ENCODE measurements at regions not wholly inside any gene's neighbourhood (a gene's known extent, or its start where the extent isn't known, plus 50 kb on each side); places are given as distances from the start of the nearest gene placed in this dataset.

DNA sequence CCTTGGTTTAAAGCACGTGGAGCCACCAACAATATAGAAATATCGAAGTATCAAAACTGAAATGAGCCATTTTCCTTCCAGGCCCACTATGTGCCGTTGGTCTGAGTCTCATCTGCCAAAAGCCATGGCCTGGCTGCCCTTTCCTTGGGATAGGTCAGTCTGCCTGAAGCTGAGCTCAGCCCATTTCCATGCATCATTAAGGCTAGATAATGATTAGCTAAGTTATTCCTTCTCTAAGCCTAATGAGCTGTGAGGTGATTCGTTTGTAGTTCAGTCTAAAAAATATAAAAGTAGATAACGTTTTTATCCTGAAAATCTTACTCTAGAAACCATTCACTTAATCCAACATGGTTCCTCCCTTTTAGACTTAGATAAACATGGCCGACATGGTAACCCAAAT, 936.2 kb upstream of the LCORL start:
- no peaks in the 10 kb centered on the region for H3K36me3 ChIP-seq
- DNase-seq, result no peak
- no peaks in the 10 kb centered on the region for H3K9me3 ChIP-seq
- no peak overlapping the region for H3K27ac ChIP-seq
- WGBS, 2 donors, result 37 to 45% methylated on average over 6 of the region's 6 CpGs
- intact Hi-C loops (cut with DNase I), result no loop called here
- H3K4me3 ChIP-seq, result no peak overlapping the region
- TF ChIP-seq, protein P1, sequence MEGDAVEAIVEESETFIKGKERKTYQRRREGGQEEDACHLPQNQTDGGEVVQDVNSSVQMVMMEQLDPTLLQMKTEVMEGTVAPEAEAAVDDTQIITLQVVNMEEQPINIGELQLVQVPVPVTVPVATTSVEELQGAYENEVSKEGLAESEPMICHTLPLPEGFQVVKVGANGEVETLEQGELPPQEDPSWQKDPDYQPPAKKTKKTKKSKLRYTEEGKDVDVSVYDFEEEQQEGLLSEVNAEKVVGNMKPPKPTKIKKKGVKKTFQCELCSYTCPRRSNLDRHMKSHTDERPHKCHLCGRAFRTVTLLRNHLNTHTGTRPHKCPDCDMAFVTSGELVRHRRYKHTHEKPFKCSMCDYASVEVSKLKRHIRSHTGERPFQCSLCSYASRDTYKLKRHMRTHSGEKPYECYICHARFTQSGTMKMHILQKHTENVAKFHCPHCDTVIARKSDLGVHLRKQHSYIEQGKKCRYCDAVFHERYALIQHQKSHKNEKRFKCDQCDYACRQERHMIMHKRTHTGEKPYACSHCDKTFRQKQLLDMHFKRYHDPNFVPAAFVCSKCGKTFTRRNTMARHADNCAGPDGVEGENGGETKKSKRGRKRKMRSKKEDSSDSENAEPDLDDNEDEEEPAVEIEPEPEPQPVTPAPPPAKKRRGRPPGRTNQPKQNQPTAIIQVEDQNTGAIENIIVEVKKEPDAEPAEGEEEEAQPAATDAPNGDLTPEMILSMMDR (IDR thresholded peaks at IDR 0.05), result no peak
- no peak for TF ChIP-seq POLR2A (IDR thresholded peaks at IDR 0.05)
- H3K4me1 ChIP-seq, result no peaks in the 10 kb centered on the region
- H3K27me3 ChIP-seq, result no peaks in the 10 kb centered on the region

DNA sequence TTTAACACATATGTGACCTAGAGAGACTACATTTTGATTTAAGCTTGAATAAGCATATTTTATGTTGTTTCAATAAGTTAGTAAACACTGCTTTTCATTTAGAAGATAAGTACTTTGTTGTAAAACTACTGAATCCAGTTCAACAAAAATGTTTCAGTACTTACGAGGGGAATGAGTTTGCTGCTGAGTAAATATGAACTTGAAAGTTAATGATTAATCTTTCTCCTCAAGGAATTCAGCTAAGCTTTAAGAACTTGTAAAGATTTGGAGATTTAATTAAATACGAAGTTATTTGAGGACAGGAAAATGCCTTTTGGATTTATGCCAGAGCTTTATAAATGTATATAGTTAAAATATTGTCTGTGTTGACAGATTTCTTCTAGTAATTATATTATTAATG, 933.0 kb upstream of the LCORL start:
- H3K4me1 ChIP-seq, result no peaks in the 10 kb centered on the region
- TF ChIP-seq, protein P1 (IDR thresholded peaks at IDR 0.05), result no peak
- TF ChIP-seq POLR2A (IDR thresholded peaks at IDR 0.05), result no peak
- 22 to 36% methylated on average over 2 of the region's 2 CpGs for WGBS, 2 donors
- intact Hi-C loops (cut with DNase I), result no loop called here
- H3K9me3 ChIP-seq, result no peaks in the 10 kb centered on the region
- H3K4me3 ChIP-seq, result no peak overlapping the region
- no peaks in the 10 kb centered on the region for H3K27me3 ChIP-seq
- H3K27ac ChIP-seq, result no peak overlapping the region
- no peak for DNase-seq
- H3K36me3 ChIP-seq, result no peaks in the 10 kb centered on the region

DNA sequence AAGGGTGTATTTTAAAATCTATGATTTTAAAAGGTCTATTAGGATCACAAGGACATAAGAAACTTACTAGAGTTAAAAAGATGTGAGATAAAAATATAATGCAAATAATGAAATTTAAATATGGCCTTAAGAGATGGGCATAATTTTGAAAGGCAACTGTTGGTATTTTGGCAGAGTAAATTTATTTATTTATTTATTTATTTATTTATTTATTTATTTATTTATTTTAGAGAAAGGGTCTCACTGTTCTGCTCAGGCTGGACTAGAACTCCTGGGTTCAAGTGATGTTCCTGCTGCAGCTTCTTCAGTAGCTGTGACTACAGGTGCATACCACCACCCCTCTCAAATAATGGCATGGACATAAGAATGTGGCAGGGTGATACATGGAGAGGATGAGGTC, 932.1 kb upstream of the LCORL start:
- no peak overlapping the region for H3K4me3 ChIP-seq
- H3K9me3 ChIP-seq, result no peaks in the 10 kb centered on the region
- no peak for TF ChIP-seq POLR2A (IDR thresholded peaks at IDR 0.05)
- TF ChIP-seq, protein P1 (IDR thresholded peaks at IDR 0.05), result no peak
- no peaks in the 10 kb centered on the region for H3K27me3 ChIP-seq
- no peaks in the 10 kb centered on the region for H3K4me1 ChIP-seq
- intact Hi-C loops (cut with DNase I), result no loop called here
- DNase-seq, result no peak
- H3K27ac ChIP-seq, result no peak overlapping the region
- H3K36me3 ChIP-seq, result no peaks in the 10 kb centered on the region

DNA sequence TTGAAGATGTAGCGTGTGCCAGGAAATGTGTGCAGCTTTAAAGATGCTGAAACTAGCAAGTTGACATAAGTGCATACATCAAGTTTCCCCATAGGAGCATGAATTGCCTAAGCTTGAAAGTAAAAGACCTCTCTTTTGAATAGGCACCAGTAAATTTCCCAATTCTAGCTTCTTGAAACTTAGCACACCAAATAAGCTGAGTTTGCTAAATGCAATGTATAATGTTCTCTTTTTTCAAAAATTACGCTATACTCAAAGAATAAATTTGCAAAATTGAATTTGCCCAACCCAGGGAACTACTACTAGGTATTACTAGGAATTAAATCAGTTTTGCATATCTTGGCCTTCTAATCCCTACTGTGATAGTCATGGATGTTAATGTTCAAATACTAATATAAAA, 923.9 kb upstream of the LCORL start:
- no peak overlapping the region for H3K4me3 ChIP-seq
- TF ChIP-seq POLR2A (IDR thresholded peaks at IDR 0.05), result no peak
- TF ChIP-seq, protein P1 (IDR thresholded peaks at IDR 0.05), result no peak
- H3K27me3 ChIP-seq, result no peaks in the 10 kb centered on the region
- WGBS, 2 donors, result 60 to 80% methylated on average over 2 of the region's 2 CpGs
- no peak overlapping the region for H3K27ac ChIP-seq
- intact Hi-C loops (cut with DNase I), result no loop called here
- H3K9me3 ChIP-seq, result no peaks in the 10 kb centered on the region
- DNase-seq, result no peak
- H3K4me1 ChIP-seq, result no peaks in the 10 kb centered on the region
- no peaks in the 10 kb centered on the region for H3K36me3 ChIP-seq

DNA sequence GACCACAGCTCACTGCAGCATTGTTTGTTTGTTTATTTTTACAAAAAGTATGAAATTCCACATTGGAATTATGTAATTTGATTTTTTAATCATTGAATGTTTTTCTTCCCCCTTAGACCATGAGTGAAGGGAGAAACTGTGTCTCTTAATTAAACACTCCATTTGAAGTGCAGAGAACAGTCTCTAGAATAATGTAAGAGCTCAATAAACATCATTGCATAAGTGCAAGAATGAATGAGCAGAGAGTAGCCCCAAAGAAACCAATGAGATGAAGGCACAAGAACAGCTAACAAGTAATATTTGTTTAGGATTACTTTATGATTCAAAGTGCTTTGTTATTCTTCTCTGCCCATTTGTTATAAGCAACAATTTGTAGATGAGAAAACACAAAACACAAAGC, 921.3 kb upstream of the LCORL start:
- TF ChIP-seq, protein P1 (IDR thresholded peaks at IDR 0.05), result no peak
- TF ChIP-seq POLR2A (IDR thresholded peaks at IDR 0.05), result no peak
- Histone ChIP-seq H3K4me1 (no peaks in the 10 kb centered on the region), H3K4me3 (no peak overlapping the region), H3K36me3 (no peaks in the 10 kb centered on the region), H3K27ac (no peak overlapping the region), H3K9me3 (no peaks in the 10 kb centered on the region), H3K27me3 (no peaks in the 10 kb centered on the region)
- intact Hi-C loops (cut with DNase I), result no loop called here
- DNase-seq, result no peak

Data from esophagus squamous epithelium (tissue), 5 donors.